ENCODE measurements at regions not wholly inside any gene's neighbourhood (a gene's known extent, or its start where the extent isn't known, plus 50 kb on each side); places are given as distances from the start of the nearest gene placed in this dataset.

DNA sequence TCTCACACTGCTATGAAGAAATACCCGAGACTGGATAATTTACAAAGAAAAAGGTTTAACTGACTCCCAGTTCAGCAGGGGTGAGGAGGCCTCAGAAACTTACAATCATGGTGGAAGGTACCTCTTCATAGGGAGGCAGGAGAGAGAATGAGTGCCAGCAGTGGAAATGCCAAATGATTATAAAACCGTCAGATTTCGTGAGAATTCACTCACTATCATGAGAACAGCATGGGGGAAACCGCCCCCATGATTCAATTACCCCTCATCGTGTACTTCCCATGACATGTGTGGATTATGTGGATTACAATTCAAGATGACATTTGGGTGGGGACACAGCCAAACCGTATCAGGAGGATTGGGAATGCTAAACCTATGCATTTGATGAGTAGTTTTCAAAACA, 380.3 kb upstream of the SPHKAP start:
- DNase-seq (ENCODE audit: low read depth), result no peak
- no peak overlapping the region for H3K4me3 ChIP-seq (ENCODE audit: control insufficient read depth, low read depth, low read length)
- TF ChIP-seq, protein P1, sequence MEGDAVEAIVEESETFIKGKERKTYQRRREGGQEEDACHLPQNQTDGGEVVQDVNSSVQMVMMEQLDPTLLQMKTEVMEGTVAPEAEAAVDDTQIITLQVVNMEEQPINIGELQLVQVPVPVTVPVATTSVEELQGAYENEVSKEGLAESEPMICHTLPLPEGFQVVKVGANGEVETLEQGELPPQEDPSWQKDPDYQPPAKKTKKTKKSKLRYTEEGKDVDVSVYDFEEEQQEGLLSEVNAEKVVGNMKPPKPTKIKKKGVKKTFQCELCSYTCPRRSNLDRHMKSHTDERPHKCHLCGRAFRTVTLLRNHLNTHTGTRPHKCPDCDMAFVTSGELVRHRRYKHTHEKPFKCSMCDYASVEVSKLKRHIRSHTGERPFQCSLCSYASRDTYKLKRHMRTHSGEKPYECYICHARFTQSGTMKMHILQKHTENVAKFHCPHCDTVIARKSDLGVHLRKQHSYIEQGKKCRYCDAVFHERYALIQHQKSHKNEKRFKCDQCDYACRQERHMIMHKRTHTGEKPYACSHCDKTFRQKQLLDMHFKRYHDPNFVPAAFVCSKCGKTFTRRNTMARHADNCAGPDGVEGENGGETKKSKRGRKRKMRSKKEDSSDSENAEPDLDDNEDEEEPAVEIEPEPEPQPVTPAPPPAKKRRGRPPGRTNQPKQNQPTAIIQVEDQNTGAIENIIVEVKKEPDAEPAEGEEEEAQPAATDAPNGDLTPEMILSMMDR (conservative IDR thresholded peaks at IDR 0.05; ENCODE audit: control insufficient read depth, insufficient read depth, low read depth, low read length), result no peak

DNA sequence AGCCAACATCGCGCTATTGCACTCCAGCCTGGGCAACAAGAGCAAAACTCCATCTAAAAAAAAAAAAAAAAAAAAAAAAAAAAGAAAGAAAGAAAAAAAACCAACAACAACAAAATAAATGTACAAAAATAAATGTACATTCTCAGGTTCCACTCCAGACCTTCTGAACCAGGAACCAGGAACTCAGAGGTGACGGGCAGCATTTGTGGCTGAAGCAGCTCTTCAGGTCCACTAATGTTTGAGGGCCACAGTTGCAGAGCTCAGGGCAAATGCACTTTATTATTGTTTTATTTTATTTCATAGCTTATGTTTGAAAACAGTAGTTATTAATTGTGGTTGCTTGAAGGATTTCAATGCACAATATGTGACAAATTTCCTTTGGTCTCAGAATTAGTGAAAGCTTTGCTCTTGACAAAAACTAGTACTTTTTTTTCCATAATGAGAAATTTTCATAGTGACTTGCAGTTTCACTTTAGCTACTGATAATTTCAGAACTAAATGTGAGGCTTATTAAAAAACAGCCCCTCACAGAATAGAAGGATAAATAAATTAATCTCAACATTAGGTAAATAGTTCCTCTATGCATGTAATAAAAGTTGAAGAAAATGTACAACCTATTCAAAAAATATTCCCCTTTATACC, 378.4 kb upstream of the SPHKAP start:
- no peak overlapping the region for H3K4me3 ChIP-seq (ENCODE audit: control insufficient read depth, low read depth, low read length)
- DNase-seq (ENCODE audit: low read depth), result no peak
- TF ChIP-seq, protein P1 (conservative IDR thresholded peaks at IDR 0.05; ENCODE audit: control insufficient read depth, insufficient read depth, low read depth, low read length), result no peak

DNA sequence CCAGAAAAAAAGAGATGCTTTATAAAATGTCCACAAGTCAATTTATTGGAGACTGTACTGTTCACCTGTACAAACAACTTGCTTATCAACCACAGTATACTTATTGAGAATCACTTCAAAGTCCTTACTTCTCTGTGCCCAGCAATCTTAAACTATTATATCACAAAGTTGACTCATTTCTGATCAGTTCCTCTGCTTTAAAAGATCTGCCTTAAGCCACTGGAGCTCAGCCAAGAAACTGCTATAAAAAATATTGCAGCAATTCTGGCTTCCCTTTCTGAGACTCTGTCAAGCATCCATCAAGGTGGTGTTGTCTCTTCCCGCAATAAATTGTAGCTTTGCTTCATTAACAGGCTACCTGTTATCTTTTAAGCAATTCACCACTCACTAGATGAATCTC, 375.2 kb upstream of the SPHKAP start:
- DNase-seq (ENCODE audit: low read depth), result peak; percentile 38
- H3K4me3 ChIP-seq (ENCODE audit: control insufficient read depth, low read depth, low read length), result no peak overlapping the region
- TF ChIP-seq, protein P1 (conservative IDR thresholded peaks at IDR 0.05; ENCODE audit: control insufficient read depth, insufficient read depth, low read depth, low read length), result no peak

DNA sequence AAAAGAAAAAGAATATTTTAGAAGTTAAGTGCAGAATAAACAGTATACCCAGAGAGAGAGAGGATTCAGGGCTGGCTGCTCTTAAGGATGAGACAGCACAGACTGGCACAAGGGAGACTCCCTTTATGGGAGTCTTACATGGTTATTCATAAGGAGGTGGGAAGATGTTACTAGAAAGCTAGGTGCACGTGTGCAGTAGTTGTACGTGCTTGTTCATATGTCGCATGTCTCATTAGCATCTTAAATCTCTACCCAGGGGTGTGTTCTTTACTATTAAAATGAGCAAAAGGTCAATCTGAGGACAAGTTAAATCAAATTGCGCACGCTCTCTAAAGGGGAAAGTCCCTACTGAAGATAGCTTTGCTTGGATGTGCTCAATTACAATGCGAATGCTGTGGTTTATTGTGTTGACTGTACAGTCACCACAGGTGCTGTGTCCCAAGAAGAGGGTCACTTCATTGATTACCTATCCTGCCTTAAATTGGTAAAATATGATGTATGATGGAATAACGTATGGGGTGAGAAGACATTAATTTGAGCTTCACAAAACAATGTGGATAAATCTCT, 368.0 kb upstream of the SPHKAP start:
- TF ChIP-seq, protein P1 (conservative IDR thresholded peaks at IDR 0.05; ENCODE audit: control insufficient read depth, insufficient read depth, low read depth, low read length), result no peak
- no peak for DNase-seq (ENCODE audit: low read depth)
- H3K4me3 ChIP-seq (ENCODE audit: control insufficient read depth, low read depth, low read length), result no peak overlapping the region

DNA sequence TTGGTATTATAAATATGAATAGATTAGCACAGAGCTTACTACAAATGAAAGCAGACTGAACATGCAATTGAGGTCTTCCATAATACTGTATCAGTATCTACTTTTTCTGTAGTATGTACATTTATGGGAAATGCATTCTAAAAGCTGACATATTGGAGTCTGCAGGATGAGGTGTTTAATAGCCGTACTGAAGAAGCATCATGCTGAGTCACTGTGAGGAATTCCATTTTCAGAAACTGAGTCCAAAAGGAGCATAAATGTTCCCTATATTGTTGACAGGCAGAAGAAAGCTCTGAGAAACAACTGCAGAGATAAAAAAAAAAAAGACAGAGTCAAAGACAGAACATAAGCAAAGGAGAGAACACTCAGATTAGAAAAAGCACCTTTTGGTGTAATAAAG, 366.7 kb upstream of the SPHKAP start:
- no peak overlapping the region for H3K4me3 ChIP-seq (ENCODE audit: control insufficient read depth, low read depth, low read length)
- TF ChIP-seq, protein P1 (conservative IDR thresholded peaks at IDR 0.05; ENCODE audit: control insufficient read depth, insufficient read depth, low read depth, low read length), result no peak
- peak; percentile 72 for DNase-seq (ENCODE audit: low read depth)

DNA sequence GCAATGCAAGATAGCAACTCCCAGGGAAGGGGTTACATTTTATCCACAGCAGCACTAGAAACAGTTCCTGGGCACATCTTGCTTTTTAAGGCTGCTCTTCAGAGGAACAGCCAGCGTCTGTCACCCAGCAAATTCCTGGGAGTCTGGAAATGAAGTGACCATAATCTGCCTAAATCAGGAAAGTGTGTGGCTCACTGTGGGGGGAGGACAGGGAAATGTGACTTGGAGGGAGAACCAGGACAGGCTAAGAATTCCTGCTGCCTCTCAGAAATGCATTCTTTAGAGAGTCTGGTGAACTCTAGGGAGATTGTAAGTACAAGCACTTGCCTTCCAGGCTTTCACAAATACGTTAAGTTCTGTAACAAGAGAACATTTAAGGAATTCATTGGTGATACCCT, 364.3 kb upstream of the SPHKAP start:
- no peak overlapping the region for H3K4me3 ChIP-seq (ENCODE audit: control insufficient read depth, low read depth, low read length)
- TF ChIP-seq, protein P1 (conservative IDR thresholded peaks at IDR 0.05; ENCODE audit: control insufficient read depth, insufficient read depth, low read depth, low read length), result no peak
- no peak for DNase-seq (ENCODE audit: low read depth)
